ENCODE measurements at regions not wholly inside any gene's neighbourhood (a gene's known extent, or its start where the extent isn't known, plus 50 kb on each side); places are given as distances from the start of the nearest gene placed in this dataset.
A peak's percentile ranks its signal among the peaks of the same experiment; 100 is the strongest.
"Not testable (repeated sequence)": the region's sequence is repeated elsewhere in the genome, so short reads cannot be mapped to it uniquely, and the experiment has no call there.

- no peak for DNase-seq
Measured at GRCh38 chr3:72529081-72529480, 319.2 kb downstream of the SHQ1 start.

DNA sequence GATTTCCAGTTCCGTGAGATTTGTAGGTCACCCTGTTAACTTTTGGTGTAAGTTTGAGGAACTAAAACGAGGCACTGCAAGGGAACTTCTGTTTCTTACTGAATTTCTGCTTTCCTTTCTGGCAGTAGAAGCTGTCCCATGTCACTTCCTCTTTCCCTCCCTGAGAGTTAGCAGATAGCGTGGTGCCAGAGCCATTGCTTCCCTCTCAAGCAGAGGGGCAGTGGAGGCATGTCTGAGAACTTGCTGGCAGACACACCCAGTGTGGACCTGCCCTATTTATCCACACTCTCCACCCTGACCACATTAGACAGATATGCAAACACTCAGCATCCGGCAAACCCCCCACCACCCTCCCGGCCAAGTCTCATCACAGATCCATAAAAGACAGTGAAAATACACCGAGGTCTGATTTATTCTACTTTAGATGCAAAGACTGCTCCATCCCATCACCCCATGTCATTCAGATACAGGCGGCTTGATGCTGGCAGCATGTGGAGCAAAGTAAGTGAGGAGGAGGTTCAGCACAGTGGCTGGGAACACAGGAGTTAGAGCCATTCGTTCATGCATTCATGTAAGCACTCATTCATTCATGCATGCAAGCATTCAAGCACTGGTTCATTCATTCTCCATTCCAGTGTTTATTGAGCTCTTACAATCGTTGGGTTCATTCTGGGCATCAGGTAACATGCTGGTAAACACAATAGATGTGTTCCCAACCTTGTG, 324.7 kb downstream of the SHQ1 start:
- no peak for DNase-seq

DNA sequence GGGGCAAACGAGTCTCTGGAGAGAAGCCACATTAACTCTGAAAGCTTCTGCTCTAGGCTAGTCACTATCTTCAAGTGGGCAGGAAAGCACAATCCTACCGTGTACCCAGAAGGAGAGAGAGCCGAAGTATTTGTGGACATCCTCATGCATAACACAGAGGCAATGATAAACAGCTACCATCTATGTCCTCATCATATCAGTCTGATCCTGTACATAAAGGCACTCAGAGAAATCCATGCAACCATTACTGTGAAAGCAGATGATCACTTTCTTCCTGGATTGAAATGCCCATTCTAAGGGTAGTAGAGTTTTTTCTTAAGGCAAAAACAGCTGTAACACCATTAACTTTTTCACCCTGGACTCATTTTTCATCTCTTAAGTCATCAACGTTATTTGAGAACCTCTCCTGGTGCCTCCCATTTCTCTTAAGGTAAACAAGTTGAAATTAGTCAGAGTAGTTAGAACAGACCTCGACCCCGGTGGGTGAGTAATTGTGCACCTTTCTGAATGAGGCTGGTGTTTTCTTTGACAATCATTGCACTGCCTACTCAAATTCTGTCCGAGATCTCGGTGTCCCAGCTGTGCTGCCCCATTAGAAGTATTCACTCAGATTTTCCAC, 327.4 kb downstream of the SHQ1 start:
- peak; percentile 43 to 63 for DNase-seq

DNA sequence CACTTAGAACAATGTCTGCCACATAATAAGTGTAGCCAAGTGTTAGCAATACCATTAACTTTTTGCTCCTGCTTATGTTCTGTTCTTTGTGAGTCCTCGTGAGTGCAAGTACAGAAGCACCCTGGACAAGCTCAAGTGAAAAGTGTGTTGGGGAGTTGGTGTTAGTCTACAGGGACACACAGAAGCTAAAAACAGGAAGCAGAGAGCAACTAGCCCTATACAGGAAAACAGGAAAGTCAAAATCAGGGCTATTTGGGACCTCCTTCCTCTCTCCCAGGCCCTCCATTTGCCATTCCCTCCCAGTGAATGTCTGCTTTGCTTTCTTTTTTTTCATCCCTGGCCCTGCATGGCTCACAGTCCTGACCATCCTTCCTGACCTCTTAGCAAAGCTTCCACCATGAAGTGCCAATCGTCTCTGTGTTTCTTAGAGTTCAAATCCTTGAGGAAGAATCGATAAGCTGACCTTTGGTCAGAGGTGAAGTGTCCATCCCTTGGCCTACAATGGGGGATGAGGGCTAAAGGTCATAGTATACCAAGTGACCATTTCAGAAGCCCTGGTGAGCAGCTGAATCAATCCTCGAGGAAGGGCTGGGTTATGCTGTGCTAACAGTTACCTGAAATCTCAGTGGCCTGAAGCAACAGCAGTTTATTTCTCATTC, 328.2 kb downstream of the SHQ1 start:
- DNase-seq: no peak

GRCh38 chr3:72517921-72518424, 330.3 kb downstream of the SHQ1 start:
- DNase-seq: no peak

- DNase-seq: no peak
Measured at GRCh38 chr3:72517336-72517735, 330.9 kb downstream of the SHQ1 start.

GRCh38 chr3:72516361-72516760, 331.9 kb downstream of the SHQ1 start:
- DNase-seq: no peak

GRCh38 chr3:72515941-72516340, 332.3 kb downstream of the SHQ1 start:
- DNase-seq: no peak

GRCh38 chr3:72515281-72515680, 333.0 kb downstream of the SHQ1 start:
- DNase-seq: no peak

- DNase-seq: no peak
Measured at GRCh38 chr3:72510247-72510646, 338.0 kb downstream of the SHQ1 start.

GRCh38 chr3:72505539-72506405, 342.5 kb downstream of the SHQ1 start:
- no peak for DNase-seq

- DNase-seq: not testable (repeated sequence)
Measured at GRCh38 chr3:72497501-72497900, 350.7 kb downstream of the SHQ1 start.

DNA sequence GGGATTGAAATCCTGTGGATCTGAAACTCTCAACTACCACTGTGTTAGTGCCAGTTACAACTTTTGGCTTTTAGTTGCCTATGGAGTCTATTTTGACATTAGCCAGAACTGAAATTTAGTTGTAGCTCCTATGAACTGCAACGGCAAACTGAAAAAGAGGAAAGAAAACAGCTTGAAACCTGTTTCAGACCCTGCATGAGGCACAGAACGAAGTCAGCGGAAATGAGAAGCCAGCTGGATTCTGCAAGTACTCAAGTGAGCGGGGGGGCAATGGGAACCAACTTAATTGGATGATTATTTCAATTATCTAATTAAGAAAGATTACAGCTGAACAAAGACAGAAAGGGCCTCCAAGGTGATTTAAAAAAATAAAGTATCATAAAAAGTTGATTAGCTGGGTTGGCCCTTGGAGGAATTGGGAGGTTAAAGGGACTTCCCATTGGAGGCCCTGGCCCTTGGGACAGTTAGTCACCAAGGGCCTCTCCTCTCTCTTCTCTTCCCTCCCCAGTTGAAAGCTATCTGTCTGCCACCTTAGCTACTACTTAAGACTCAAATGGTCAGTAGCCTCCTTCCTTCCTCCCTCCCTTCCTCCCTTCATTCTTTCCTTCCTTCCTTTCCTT, 352.1 kb downstream of the SHQ1 start:
- DNase-seq: no peak

DNA sequence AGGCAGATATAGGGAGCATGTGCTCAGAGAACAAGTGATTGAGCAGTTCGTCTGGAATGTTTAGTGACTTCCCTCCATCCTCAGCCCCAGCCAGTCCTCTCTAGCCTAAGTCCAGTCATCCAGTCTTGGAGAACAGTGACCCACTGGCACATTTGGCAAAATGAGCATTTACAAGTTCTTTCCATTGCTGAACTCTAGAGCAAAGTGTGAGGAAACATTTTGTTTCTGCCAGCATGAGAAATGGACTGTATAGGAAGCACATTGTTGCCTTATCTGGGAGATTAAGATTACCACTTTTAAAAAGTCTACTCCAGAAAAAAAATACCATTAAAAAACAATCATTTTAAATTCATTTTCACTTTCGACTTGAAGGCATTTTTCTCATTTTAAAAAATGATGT, 353.6 kb downstream of the SHQ1 start:
- no peak for DNase-seq

DNA sequence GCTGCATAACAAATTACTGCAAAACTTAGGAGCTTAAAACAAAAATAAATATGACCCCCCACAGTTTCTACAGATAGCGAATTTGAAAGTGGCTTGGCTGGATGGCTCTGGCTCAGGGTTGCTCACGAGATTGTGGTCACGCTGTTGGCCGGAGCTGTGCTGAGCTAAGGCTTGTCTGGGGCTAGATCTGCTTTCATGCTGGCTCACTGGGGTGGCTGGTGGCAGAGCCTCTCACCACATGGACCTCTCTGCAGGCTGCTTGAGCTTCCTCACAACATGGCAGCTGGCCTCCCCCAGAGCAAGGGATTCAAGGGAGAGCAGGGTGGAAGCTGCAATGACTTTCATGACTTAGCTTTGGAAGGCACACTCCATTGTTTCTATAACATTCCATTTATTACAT, 354.1 kb downstream of the SHQ1 start:
- DNase-seq: no peak

DNA sequence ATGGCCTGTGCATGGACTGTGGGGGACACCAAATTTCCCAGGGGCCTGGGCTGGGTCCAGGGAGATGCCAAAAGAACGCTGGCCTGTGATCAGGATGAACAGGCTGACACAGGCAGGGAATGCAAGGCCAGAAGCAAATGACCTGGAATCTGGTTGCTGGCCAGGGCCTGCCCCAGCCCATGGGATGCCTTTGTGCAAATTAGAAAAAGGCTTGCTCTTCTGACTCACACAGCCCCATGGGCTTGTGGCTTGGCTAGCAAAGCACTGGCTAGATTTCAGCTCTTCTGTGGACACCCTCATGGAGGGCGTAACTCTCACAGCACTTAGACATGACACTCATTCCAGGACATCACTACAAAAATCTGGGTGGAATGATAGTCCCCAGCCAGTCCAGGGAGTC, 356.0 kb downstream of the SHQ1 start:
- no peak for DNase-seq

DNA sequence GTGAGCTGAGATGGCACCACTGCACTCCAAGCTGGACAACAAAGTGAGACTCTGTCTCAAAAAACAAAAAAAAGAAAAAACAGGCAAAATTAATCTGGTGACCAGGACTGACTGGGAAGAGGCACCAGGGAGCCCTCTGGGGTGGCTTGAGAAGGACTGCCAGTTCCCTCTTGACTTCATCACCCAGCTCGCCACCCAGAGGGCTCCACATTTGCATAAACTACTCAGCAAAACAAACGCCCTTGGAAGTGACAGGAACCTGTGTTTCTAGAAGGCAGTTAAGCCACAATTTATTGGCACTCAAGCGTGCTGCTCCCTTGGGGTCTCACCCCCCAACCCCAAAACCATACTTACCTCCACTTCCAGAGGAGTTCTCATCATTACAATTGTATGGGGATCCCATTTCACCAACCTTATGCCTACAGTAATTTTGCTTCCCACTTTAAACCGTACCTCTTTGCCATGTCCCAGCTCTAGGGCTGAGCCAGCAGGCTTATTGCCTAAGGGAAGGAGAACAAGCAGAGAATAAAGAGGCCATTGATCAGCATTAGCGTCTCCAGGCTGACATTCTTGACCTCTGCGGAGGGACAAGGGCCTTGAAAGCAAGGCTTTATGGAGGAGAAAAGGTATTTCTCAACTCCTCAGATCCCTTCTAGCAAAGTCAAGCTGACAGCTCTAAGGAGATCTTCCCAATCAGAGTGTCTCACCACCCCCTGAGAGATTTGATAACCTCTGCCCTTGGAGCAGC, 357.4 kb downstream of the SHQ1 start:
- DNase-seq: no peak

GRCh38 chr3:72489901-72490300, 358.3 kb downstream of the SHQ1 start:
- DNase-seq: no peak

DNA sequence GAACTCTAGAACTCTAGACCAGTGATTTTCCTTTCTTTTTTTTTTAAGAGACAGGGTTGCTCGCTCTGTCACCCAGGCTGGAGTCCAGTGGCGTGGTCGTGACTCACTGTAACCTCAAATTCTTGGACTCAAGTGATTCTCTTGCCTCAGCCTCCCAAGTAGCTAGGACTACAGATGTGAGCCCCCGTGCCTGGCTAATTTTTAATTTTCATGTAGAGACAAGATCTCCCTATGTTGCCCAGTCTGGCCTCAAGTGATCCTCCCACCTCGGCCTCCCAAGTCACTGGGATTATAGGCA, 359.6 kb downstream of the SHQ1 start:
- DNase-seq: no peak

DNA sequence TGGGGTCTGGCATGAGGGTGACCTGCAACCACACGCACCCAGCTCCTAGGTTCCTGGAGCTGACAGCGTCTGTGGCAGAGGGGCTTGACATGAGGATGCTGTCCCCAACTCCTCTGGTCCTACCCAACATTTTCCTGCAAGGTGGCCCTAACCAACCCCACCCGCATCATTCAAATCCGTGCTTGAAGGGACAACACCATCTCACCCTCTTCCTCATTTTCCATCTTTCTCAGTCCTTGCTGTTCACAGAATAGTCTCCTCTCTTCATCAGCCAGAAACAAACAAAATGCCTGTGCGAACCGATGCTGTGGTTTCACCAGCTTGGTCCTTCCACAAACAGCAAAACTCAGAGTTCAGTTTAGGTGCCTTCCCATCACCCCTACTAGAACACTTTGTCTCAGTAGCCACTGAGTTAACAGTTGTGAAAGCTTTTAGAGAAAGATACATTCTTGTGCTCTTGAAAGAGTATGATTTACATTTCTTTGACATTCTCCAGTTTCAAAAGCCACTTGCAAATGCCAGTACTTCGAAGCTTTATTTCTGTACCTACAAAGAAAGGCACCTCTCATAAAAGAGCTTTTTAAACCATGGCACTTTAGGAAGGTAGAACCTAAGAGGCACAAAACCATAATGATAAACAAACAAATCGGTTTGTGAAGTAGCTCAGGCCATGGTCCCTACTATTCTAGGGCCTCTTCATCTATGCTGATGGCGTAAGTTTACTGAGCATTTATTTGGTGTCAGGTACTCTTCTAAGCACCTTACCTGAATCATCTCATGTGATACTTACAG, 360.1 kb downstream of the SHQ1 start:
- no peak for DNase-seq

DNA sequence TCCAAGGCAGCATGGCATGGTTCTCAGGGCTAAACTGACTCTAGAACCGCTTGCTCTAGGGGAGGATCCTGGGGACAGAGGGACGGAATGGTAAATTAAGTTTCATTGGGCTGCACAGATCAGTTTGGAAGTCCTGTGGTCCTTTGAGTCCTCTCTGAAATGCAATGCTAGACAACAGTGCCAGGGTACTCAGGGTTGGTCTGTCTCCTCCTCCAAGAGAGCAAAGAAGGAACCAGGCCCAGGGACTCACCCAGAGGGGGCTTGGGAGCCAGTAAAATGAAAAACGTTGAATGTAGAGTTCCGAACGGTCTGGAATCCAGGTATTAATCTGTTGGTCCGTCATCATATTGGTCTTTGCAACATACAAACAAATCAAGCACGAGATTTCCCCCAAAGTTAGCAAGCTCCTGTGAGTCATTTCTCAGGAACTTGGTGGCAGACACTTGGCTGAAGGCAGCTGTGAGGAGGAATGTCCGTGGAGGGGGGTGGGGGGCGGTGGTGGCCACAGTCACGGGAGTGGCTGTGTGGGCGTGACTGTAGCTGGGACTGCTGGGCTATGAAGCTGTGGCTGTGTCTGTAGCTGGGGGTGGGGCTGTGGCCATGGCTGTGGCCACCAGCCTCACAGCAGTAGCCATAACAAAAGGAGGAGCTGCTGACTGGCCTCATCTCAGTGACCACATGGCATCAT, 361.0 kb downstream of the SHQ1 start:
- DNase-seq: peak; percentile 43 to 49
